Coronary artery (tissue), 2 donors: ENCODE measurements at regions not wholly inside any gene's neighbourhood (a gene's known extent, or its start where the extent isn't known, plus 50 kb on each side); places are given as distances from the start of the nearest gene placed in this dataset.

ENCODE experiments used
- DNase-seq: peaks from one replicate; pipeline ENCODE4 v3.0.0-alpha.2; 2017; ENCODE audit warnings: low spot score
- H3K27ac ChIP-seq, 2 donors: fragments of 200-600 bp; sonication (generic); one replicate each; pipeline ENCODE4 v1.5.1; 2016 to 2019
- H3K4me3 ChIP-seq: fragments of 200-600 bp; sonication (generic); 2 replicates; pipeline ENCODE4 v1.5.1; 2016; ENCODE audit warnings: mild to moderate bottlenecking, moderate library complexity
- TF ChIP-seq, protein P1 (sequence below): fragments of 200-600 bp; sonication (generic); IDR thresholded peaks from one replicate; pipeline ENCODE4 v1.5.1; 2019; ENCODE audit warnings: antibody characterized with exemption

DNA sequence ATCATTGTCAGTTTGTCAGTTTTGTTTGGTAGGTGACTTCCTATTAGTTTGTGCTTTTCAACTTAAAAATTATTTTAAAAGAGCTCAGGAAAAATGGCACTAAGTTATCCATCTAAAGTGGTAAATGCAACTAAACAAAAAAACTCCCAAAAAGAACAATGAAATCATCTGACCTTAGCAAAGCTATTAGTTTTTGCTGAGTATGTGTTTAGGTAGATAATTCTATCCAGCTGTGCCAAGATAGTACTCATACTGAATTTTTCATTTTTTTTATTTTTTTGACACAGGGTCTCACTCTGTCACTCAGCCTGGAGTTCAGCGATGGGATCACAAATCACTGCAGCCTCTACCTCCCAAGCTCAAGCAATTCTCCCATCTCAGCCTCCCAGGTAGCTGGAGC lies 645.3 kb downstream of the TBC1D4 start:
- DNase-seq = no peak
- TF ChIP-seq, protein P1, sequence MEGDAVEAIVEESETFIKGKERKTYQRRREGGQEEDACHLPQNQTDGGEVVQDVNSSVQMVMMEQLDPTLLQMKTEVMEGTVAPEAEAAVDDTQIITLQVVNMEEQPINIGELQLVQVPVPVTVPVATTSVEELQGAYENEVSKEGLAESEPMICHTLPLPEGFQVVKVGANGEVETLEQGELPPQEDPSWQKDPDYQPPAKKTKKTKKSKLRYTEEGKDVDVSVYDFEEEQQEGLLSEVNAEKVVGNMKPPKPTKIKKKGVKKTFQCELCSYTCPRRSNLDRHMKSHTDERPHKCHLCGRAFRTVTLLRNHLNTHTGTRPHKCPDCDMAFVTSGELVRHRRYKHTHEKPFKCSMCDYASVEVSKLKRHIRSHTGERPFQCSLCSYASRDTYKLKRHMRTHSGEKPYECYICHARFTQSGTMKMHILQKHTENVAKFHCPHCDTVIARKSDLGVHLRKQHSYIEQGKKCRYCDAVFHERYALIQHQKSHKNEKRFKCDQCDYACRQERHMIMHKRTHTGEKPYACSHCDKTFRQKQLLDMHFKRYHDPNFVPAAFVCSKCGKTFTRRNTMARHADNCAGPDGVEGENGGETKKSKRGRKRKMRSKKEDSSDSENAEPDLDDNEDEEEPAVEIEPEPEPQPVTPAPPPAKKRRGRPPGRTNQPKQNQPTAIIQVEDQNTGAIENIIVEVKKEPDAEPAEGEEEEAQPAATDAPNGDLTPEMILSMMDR = no peak
- H3K27ac ChIP-seq = no peak overlapping the region
- H3K4me3 ChIP-seq = no peak overlapping the region

DNA sequence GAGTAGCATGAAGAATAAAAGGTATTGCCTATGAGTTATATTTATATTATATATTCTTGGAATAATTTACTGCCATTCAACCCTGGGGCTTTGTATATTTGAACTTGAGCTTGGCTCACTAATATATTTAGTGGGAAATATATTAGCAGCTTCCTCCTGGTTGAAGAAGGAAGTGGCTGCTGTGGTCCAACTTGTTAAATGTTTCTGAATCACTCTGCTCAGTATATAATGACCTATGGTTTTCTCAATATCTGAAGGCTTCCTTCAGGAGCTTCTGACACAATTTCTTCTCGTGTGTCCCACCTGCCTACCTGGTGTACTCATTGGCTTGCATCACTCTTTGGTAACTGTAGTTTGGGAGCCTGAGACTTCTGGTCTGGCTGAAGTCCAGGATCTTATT lies 646.4 kb downstream of the TBC1D4 start:
- TF ChIP-seq, protein P1 = no peak
- no peak overlapping the region for H3K27ac ChIP-seq
- H3K4me3 ChIP-seq = no peak overlapping the region
- DNase-seq = no peak

DNA sequence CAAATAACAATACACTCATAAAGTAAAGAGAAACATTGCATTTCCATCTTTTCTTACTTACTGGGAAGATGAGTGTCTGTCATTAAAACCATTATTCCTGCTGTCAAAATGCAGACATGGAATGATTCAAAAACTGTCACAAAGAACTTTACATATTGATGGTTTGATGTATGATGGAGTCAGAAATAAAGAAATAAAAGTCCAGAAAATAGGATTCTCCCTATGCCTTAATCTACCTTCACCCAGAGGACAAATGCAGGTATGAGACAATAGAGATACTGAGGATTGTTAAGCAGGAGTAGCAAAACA lies 656.1 kb downstream of the TBC1D4 start:
- TF ChIP-seq, protein P1 = no peak
- H3K27ac ChIP-seq = no peak overlapping the region
- no peak for DNase-seq
- no peak overlapping the region for H3K4me3 ChIP-seq

DNA sequence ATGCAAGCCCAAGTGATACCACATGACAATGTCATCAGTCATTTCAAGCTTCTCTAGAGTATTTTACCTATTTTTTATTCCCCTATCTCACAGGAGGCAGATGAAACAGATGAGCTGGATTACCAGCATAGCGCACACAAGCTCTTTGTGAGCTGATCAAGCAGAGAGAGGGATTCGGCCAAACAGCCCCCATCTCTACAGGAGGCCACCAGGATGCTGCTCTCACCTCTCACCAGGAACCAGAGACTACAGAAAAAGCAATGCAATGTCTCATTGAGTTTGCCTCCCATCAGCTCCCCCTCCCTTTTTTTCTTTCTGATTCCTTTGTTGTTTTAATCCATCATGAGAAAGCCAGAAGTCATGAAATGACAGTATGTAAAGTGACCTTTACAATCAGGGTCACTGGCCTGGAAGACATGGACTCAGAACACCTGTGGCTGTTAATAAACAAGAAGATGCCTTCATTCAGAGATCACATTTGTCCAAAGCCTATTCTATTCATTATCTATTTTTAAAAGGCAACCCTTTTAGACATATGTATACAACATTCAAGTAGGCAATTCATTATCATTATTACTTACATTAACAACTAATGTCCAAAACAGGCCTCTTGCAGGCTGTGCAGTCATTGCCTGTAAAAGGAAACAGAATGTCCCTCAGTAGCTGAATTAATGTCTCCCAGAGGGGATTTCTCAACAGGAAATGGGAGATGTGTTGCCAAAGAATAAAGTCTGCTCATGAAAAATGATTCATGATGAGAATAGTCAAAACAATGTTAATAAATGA lies 656.6 kb downstream of the TBC1D4 start:
- DNase-seq = no peak
- Histone ChIP-seq H3K4me3 (no peak overlapping the region), H3K27ac (no peak overlapping the region)
- TF ChIP-seq, protein P1 = no peak

DNA sequence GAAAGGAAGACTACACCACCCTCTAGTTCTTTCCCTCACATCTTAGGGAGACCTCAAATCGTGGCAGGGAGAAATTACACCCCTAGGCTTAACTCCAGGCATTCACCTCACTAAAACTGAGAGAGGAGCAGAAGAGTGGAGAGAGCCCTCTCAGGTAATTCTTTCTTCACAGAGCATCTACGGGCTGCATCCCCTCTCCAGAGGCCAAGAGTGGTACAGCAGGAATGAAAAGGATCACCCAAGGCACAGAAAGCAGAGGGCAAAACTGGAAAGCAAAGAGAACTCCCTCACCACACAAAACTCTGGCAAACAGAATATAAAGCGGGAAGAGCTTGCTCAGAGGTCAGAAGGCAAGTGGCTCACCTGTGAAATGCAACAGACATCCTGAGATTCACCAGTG lies 661.2 kb downstream of the TBC1D4 start:
- no peak overlapping the region for H3K27ac ChIP-seq
- H3K4me3 ChIP-seq = no peak overlapping the region
- TF ChIP-seq, protein P1 = no peak
- no peak for DNase-seq

DNA sequence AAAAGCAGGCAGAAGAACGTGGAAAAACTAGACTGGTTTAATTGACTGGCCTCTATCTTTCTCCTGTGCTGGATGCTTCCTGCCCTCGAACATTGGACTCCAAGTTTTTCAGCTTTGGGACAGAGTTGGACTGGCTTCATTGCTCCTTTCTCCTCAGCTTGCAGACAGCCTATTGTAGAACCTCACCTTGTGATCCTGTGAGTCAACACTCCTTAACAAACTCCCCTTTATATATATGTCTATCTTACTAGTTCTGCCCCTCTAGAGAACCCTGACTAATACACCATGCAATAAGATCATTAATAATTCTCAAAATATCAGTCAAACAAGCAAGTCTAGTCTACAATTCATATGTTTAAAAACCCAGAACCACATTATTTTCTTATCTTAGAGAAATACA lies 662.4 kb downstream of the TBC1D4 start:
- no peak overlapping the region for H3K4me3 ChIP-seq
- TF ChIP-seq, protein P1 = no peak
- no peak overlapping the region for H3K27ac ChIP-seq
- no peak for DNase-seq

DNA sequence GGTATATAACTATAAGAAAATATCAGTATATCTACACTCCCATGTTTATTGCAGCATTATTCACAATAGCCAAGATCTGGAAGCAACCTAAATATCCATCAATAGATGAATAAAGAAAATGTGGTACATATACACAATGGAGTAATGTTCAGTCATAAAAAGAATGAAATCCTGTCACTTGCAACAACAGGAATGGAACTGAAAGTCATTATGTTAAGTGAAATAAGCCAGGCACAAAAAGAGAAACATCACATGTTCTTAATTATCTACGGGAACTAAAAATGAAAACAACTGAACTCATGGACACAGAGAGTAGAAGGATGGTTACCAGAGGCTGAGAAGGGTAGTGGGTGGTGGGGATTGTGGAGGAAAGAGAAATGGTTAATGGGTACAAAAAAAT lies 665.2 kb downstream of the TBC1D4 start:
- DNase-seq = no peak
- Histone ChIP-seq H3K4me3 (no peak overlapping the region), H3K27ac (no peak overlapping the region)
- TF ChIP-seq, protein P1 = no peak
